ENCODE measurements at regions not wholly inside any gene's neighbourhood (a gene's known extent, or its start where the extent isn't known, plus 50 kb on each side); places are given as distances from the start of the nearest gene placed in this dataset.

GRCh38 chr2:12795851-12796250, 79.1 kb downstream of the TRIB2 start:
- DNase-seq = no peak
- Mint-ChIP-seq H3K36me3 (ENCODE audit: low read depth) (peaks cover 2% of the 10 kb centered on the region), H3K4me3 (no peak overlapping the region), H3K9me3 (ENCODE audit: insufficient read depth) (peaks cover 12% of the 10 kb centered on the region), H3K4me1 (ENCODE audit: low read depth) (peaks cover 2% of the 10 kb centered on the region), H3K27ac (no peak overlapping the region), H3K27me3 (ENCODE audit: low read depth) (peaks cover 2% of the 10 kb centered on the region)
- POLR2A ChIA-PET = no interaction called here
- no peak for ATAC-seq
- CTCF ChIA-PET = no interaction called here

- ChIA-PET POLR2A (no interaction called here), CTCF (no interaction called here)
- DNase-seq = no peak
- Mint-ChIP-seq H3K27ac (no peak overlapping the region), H3K27me3 (ENCODE audit: low read depth) (peaks cover 2% of the 10 kb centered on the region), H3K9me3 (ENCODE audit: insufficient read depth) (peaks cover 17% of the 10 kb centered on the region), H3K4me3 (no peak overlapping the region), H3K36me3 (ENCODE audit: low read depth) (peaks cover 4% of the 10 kb centered on the region), H3K4me1 (ENCODE audit: low read depth) (peaks cover 2% of the 10 kb centered on the region)
- no peak for ATAC-seq
Observed at GRCh38 chr2:12796657-12797056, 79.9 kb downstream of the TRIB2 start.

DNA sequence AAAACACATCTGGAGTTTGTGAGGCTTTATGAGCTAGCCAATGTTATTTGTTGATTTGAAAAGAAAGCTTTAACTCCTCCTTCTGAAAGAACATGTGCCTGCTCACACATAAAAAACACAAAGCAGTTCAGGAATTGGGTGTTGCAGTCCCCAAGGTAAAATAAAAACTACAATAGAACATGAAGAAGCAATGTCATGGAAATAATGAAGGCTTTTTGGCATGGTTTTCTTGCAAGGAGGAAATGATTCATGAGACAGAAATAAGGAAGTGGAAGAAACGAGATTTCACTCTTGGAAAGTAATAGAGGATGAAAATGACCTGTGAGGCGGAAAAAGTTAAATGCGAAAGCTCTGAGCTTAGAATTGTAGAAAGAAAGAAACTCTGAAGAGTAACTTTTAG, 81.1 kb downstream of the TRIB2 start:
- Mint-ChIP-seq H3K4me1 (ENCODE audit: low read depth) (peaks cover 2% of the 10 kb centered on the region), H3K9me3 (ENCODE audit: insufficient read depth) (peaks cover 22% of the 10 kb centered on the region), H3K36me3 (ENCODE audit: low read depth) (peaks cover 6% of the 10 kb centered on the region), H3K27me3 (ENCODE audit: low read depth) (no peaks in the 10 kb centered on the region), H3K4me3 (no peak overlapping the region), H3K27ac (no peak overlapping the region)
- POLR2A ChIA-PET = no interaction called here
- DNase-seq = no peak
- ATAC-seq = no peak
- CTCF ChIA-PET = interaction anchor here (0.7 kb wide), 2 partner anchors 924 to 1815 kb away, joined by 3 to 4 read pairs; no protein-coding TSS in a partner anchor

DNA sequence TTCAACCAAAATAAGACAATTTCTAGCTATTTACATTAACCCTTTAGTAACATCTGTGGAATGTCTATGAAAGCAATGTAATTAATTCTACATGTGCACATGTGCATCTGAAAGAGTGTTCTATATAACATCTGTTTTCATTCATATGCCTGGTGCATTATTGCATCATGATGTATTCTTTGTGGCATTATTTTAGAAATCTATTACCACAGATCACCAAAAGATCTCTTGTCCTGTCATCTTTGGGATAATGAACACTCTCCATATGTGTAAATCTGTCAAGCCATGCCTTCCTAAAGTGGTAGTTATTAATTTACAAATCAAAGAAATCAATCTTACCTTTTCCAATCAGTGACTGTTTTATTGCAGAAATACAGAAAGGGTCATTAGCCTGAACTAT, 86.9 kb downstream of the TRIB2 start:
- ATAC-seq (no peak), DNase-seq (no peak)
- no peak overlapping the region for H3K4me3 Mint-ChIP-seq
- ChIA-PET POLR2A (no interaction called here), CTCF (no interaction called here)
- H3K4me1 Mint-ChIP-seq (ENCODE audit: low read depth) = no peaks in the 10 kb centered on the region
- peaks cover 6% of the 10 kb centered on the region for H3K36me3 Mint-ChIP-seq (ENCODE audit: low read depth)
- peaks cover 12% of the 10 kb centered on the region for H3K27me3 Mint-ChIP-seq (ENCODE audit: low read depth)
- peaks cover 22% of the 10 kb centered on the region for H3K9me3 Mint-ChIP-seq (ENCODE audit: insufficient read depth)
- no peak overlapping the region for H3K27ac Mint-ChIP-seq

- no peak for DNase-seq
- Mint-ChIP-seq H3K9me3 (ENCODE audit: insufficient read depth) (peaks cover 22% of the 10 kb centered on the region), H3K27me3 (ENCODE audit: low read depth) (peaks cover 12% of the 10 kb centered on the region), H3K4me1 (ENCODE audit: low read depth) (no peaks in the 10 kb centered on the region), H3K27ac (no peak overlapping the region), H3K36me3 (ENCODE audit: low read depth) (peaks cover 6% of the 10 kb centered on the region), H3K4me3 (no peak overlapping the region)
- ATAC-seq = no peak
- CTCF ChIA-PET = no interaction called here
- POLR2A ChIA-PET = interaction anchor here (0.8 kb wide), 1 partner anchor 80 kb away, joined by 3 read pairs; no protein-coding TSS in a partner anchor
Observed at GRCh38 chr2:12804091-12804856, 87.5 kb downstream of the TRIB2 start.

- Mint-ChIP-seq H3K4me3 (no peak overlapping the region), H3K27me3 (ENCODE audit: low read depth) (peaks cover 12% of the 10 kb centered on the region), H3K9me3 (ENCODE audit: insufficient read depth) (peaks cover 18% of the 10 kb centered on the region), H3K4me1 (ENCODE audit: low read depth) (no peaks in the 10 kb centered on the region), H3K27ac (no peak overlapping the region), H3K36me3 (ENCODE audit: low read depth) (peaks cover 6% of the 10 kb centered on the region)
- ChIA-PET POLR2A (interaction anchor here (0.8 kb wide), 1 partner anchor 79 kb away, joined by 3 read pairs; no protein-coding TSS in a partner anchor), CTCF (interaction anchor here (1.0 kb wide), 1 partner anchor 89 kb away, joined by 3 read pairs; no protein-coding TSS in a partner anchor)
- DNase-seq (no peak), ATAC-seq (no peak)
Observed at GRCh38 chr2:12805033-12805432, 88.3 kb downstream of the TRIB2 start.

- ChIA-PET CTCF (interaction anchor here (0.6 kb wide), 1 partner anchor 200 kb away, joined by 3 read pairs; no protein-coding TSS in a partner anchor), POLR2A (no interaction called here)
- peaks cover 5% of the 10 kb centered on the region for H3K9me3 Mint-ChIP-seq (ENCODE audit: insufficient read depth)
- ATAC-seq (no peak), DNase-seq (no peak)
- peaks cover 12% of the 10 kb centered on the region for H3K27me3 Mint-ChIP-seq (ENCODE audit: low read depth)
- no peaks in the 10 kb centered on the region for H3K4me1 Mint-ChIP-seq (ENCODE audit: low read depth)
- no peak overlapping the region for H3K4me3 Mint-ChIP-seq
- H3K36me3 Mint-ChIP-seq (ENCODE audit: low read depth) = peaks cover 4% of the 10 kb centered on the region
- H3K27ac Mint-ChIP-seq = no peak overlapping the region
Observed at GRCh38 chr2:12806549-12807242, 90.0 kb downstream of the TRIB2 start.

- ChIA-PET POLR2A (no interaction called here), CTCF (no interaction called here)
- Mint-ChIP-seq H3K4me1 (ENCODE audit: low read depth) (no peaks in the 10 kb centered on the region), H3K9me3 (ENCODE audit: insufficient read depth) (no peaks in the 10 kb centered on the region), H3K27ac (no peak overlapping the region), H3K36me3 (ENCODE audit: low read depth) (no peaks in the 10 kb centered on the region), H3K27me3 (ENCODE audit: low read depth) (peaks cover 12% of the 10 kb centered on the region), H3K4me3 (no peak overlapping the region)
- ATAC-seq (no peak), DNase-seq (no peak)
Observed at GRCh38 chr2:12807907-12808810, 91.4 kb downstream of the TRIB2 start.

- no peak overlapping the region for H3K4me3 Mint-ChIP-seq
- ATAC-seq (no peak), DNase-seq (no peak)
- H3K36me3 Mint-ChIP-seq (ENCODE audit: low read depth) = no peaks in the 10 kb centered on the region
- H3K27me3 Mint-ChIP-seq (ENCODE audit: low read depth) = peaks cover 10% of the 10 kb centered on the region
- no peak overlapping the region for H3K27ac Mint-ChIP-seq
- H3K9me3 Mint-ChIP-seq (ENCODE audit: insufficient read depth) = no peaks in the 10 kb centered on the region
- no peaks in the 10 kb centered on the region for H3K4me1 Mint-ChIP-seq (ENCODE audit: low read depth)
- CTCF ChIA-PET = no interaction called here
- POLR2A ChIA-PET = no interaction called here
Observed at GRCh38 chr2:12809526-12809925, 92.8 kb downstream of the TRIB2 start.

GRCh38 chr2:12811916-12812315, 95.2 kb downstream of the TRIB2 start:
- ChIA-PET POLR2A (no interaction called here), CTCF (no interaction called here)
- no peak overlapping the region for H3K27ac Mint-ChIP-seq
- no peaks in the 10 kb centered on the region for H3K9me3 Mint-ChIP-seq (ENCODE audit: insufficient read depth)
- DNase-seq = no peak
- H3K4me3 Mint-ChIP-seq = no peak overlapping the region
- ATAC-seq = no peak
- H3K4me1 Mint-ChIP-seq (ENCODE audit: low read depth) = peaks cover 3% of the 10 kb centered on the region
- H3K27me3 Mint-ChIP-seq (ENCODE audit: low read depth) = peaks cover 3% of the 10 kb centered on the region
- H3K36me3 Mint-ChIP-seq (ENCODE audit: low read depth) = no peaks in the 10 kb centered on the region

DNA sequence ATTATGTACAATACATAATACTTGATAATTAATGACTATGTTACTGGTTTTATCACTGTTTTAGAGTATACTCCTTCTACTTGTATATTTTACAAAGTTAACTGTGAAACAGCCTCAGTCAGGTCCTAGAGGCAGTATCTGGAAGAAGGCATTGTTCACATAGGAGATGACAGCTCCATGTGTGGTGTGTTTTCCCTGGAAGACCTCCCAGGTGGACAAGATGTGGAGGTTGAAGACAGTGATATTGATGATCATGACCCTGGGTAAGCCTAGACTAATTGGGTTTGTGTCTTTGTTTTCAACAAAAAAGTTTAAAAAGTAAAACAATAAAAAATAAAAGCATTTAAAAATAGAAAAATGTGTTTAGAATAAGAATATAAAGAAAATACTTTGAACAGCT, 96.4 kb downstream of the TRIB2 start:
- Mint-ChIP-seq H3K9me3 (ENCODE audit: insufficient read depth) (no peaks in the 10 kb centered on the region), H3K27ac (no peak overlapping the region), H3K27me3 (ENCODE audit: low read depth) (peaks cover 1% of the 10 kb centered on the region), H3K4me3 (no peak overlapping the region), H3K4me1 (ENCODE audit: low read depth) (peaks cover 7% of the 10 kb centered on the region), H3K36me3 (ENCODE audit: low read depth) (no peaks in the 10 kb centered on the region)
- ATAC-seq (no peak), DNase-seq (no peak)
- ChIA-PET POLR2A (no interaction called here), CTCF (no interaction called here)

Data from activated CD8-positive, alpha-beta T cell treated with anti-CD3 and anti-CD28 coated beads, Interleukin-2, amount 10 ng/mL, durations not matched to agents 7 days and 5 days (primary cell).